Cardiac fibroblast (primary cell): ENCODE measurements at regions not wholly inside any gene's neighbourhood (a gene's known extent, or its start where the extent isn't known, plus 50 kb on each side); places are given as distances from the start of the nearest gene placed in this dataset.
A peak's percentile ranks its signal among the peaks of the same experiment; 100 is the strongest.

Experiments used
- DNase-seq, 2 donors: peaks; one replicate each; pipeline versions ENCODE4 v3.0.0 to v3.0.0-alpha.2; 2010; ENCODE audit warnings: low read depth in 2 of 2
- H3K4me3 ChIP-seq, 2 donors: replicated peaks in 1 of 2; 1 replicate in 1 of 2; 2 replicates in 1 of 2; pipeline ENCODE4 v1.5.1; 2011; ENCODE audit warnings: low read depth in 2 of 2, low read length in 2 of 2, mild to moderate bottlenecking in 2 of 2, moderate library complexity in 1 of 2
- TF ChIP-seq, protein P1 (sequence below): IDR thresholded peaks from one replicate; pipeline ENCODE4 v1.5.1; 2011; ENCODE audit warnings: low read depth, mild to moderate bottlenecking, low read length, inconsistent platforms

DNA sequence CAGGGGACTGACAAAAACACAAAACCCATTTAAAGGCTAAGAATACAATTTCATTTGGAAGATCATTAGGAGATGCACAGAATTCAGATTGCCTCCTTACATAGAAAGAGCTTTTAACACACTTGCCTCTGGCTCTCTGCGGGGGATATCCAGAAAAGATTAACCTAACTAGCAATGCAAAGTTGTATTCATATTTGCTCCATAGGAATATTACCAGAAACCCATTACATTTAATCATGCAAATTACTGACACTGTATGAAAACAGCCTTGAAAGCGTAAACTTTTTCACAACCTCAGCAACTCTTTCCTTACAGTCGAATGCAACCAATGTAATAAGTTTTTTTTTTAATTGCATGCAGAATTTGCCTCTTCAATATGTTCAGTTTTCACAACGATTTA lies 1087.3 kb upstream of the PRKX start:
- no peak overlapping the region for H3K4me3 ChIP-seq
- TF ChIP-seq, protein P1, sequence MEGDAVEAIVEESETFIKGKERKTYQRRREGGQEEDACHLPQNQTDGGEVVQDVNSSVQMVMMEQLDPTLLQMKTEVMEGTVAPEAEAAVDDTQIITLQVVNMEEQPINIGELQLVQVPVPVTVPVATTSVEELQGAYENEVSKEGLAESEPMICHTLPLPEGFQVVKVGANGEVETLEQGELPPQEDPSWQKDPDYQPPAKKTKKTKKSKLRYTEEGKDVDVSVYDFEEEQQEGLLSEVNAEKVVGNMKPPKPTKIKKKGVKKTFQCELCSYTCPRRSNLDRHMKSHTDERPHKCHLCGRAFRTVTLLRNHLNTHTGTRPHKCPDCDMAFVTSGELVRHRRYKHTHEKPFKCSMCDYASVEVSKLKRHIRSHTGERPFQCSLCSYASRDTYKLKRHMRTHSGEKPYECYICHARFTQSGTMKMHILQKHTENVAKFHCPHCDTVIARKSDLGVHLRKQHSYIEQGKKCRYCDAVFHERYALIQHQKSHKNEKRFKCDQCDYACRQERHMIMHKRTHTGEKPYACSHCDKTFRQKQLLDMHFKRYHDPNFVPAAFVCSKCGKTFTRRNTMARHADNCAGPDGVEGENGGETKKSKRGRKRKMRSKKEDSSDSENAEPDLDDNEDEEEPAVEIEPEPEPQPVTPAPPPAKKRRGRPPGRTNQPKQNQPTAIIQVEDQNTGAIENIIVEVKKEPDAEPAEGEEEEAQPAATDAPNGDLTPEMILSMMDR: no peak
- DNase-seq: no peak

DNA sequence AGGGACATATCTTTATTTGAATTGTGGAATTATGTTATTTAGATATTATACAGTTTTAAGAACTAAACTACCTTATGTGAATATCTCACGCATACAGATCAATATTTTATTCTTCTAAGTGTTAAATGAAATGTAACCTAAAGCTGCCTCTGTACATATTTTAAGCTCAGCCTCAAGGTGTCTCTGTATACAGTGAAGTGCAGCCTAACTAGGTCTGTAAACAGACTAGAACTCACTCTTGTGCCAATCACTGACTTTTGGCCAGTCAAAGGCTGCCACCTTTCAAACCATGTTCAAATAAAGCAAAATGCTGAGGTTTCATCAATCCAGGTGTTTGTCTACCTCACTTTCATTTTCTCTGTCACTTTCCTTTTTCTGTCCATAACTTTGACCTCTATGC lies 1074.5 kb upstream of the PRKX start:
- TF ChIP-seq, protein P1: no peak
- no peak overlapping the region for H3K4me3 ChIP-seq
- no peak for DNase-seq

GRCh38 chrX:4764888-4765287 lies 1051.4 kb upstream of the PRKX start:
- TF ChIP-seq, protein P1: no peak
- no peak overlapping the region for H3K4me3 ChIP-seq
- peak in 1 of 2 donors; percentile 3 for DNase-seq

DNA sequence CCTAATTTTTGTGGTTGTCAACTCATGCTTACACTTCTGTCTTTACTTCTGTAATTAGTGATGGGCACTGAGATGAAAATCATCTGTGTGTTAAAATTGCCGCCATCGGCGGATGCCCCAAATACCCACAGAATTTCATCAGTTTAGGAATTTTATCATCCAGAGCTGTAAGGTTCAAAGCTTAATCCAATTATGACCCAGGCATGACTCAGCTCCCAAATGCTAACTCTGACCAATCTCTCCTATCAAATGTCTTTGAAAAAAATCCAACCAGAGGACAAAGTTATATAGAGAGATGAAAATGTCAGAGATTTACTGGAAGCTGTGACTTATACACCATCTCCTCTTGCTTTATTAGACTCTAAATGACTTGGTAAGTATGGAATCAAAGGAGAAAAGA lies 1048.7 kb upstream of the PRKX start:
- no peak overlapping the region for H3K4me3 ChIP-seq
- TF ChIP-seq, protein P1: no peak
- no peak for DNase-seq

DNA sequence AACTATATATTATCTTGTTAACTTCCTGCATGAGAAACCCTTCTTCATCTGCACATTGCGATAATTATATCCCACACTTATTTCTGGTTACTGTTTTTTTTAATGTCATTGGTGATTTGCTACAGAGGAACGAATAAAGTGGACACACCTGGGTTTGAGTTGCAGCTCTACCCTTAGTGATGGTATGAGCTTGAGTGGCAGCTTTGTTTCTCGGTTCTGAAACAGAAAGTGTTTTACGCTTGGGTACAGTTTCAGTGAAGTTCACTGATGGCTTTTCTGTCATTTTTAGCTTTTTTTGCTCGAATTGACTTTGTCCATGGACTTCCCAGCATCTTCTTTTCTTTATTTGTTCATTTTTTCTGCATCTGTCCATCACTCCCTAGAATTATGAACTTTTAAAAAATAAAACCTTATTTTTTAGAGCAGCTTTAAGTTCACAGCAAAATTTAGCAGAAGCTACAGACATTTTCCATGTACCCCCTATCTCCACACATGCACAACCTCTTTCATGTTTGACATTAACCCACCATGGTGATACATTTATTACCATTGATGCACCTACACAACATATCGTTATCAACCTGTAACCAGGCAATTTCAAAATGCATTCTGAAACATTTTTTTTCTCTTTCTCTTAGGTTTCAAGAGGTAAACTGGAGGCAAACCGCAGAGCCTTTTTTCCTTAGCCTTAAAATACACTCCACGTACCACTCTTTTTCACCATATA lies 1041.6 kb upstream of the PRKX start:
- TF ChIP-seq, protein P1: no peak
- no peak for DNase-seq
- H3K4me3 ChIP-seq: no peak overlapping the region

- H3K4me3 ChIP-seq: no peak overlapping the region
- no peak for DNase-seq
- TF ChIP-seq, protein P1: no peak
These were observed 1027.6 kb upstream of the PRKX start for GRCh38 chrX:4741024-4741423.

DNA sequence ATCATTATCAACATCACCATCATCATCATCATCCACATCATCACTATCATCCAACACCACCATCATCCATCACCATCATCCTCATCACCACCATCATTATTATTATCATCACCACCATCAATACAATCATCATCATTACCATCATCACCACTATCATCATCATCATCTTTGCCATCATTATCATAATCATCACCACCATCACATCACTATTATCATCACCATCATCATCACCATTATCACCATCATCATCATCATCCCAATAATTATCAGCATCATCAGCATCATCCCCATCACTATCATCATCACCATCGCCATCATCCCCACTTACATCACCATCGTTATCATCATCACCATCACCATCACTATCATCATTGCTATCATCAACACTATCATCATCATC lies 1021.9 kb upstream of the PRKX start:
- no peak for DNase-seq
- no peak overlapping the region for H3K4me3 ChIP-seq
- TF ChIP-seq, protein P1: no peak
